ENCODE measurements at regions not wholly inside any gene's neighbourhood (a gene's known extent, or its start where the extent isn't known, plus 50 kb on each side); places are given as distances from the start of the nearest gene placed in this dataset.

- H3K9me3 ChIP-seq = no peaks in the 10 kb centered on the region
- Mint-ChIP-seq H3K36me3 (no peaks in the 10 kb centered on the region), H3K4me3 (no peak overlapping the region), H3K9me3 (peaks cover 9 to 20% (median 12%) of the 10 kb centered on the region in 3 donors), H3K4me1 (no peaks in the 10 kb centered on the region), H3K27me3 (no peaks in the 10 kb centered on the region), H3K27ac (no peak overlapping the region)
- H3K27me3 ChIP-seq (replicated peaks in 1 of 2; ENCODE audit: control insufficient read depth in 2 of 2, extremely low read depth in 1 of 2, insufficient read depth in 2 of 2, low read length in 1 of 2) = no peaks in the 10 kb centered on the region
- no peaks in the 10 kb centered on the region for H3K4me1 ChIP-seq (ENCODE audit: control insufficient read depth in 1 of 2, extremely low read depth in 1 of 2, insufficient read depth in 2 of 2, low read length in 2 of 2)
- ATAC-seq (replicated peaks in 1 of 4) (no peak), DNase-seq (no peak)
- CTCF ChIA-PET = no interaction called here
- no peak overlapping the region for H3K4me3 ChIP-seq (ENCODE audit: control insufficient read depth in 1 of 2, extremely low read depth in 1 of 2, low read length in 1 of 2)
- H3K27ac ChIP-seq (ENCODE audit: low read length) = no peak overlapping the region
- POLR2A ChIA-PET = no interaction called here
- H3K36me3 ChIP-seq (ENCODE audit: control insufficient read depth in 2 of 2, extremely low read depth in 1 of 2, insufficient read depth in 1 of 2, low read length in 1 of 2) = no peaks in the 10 kb centered on the region
These were observed 1033.5 kb upstream of the SLC10A2 start for GRCh38 chr13:104099750-104100149.

GRCh38 chr13:104098421-104098820 lies 1032.2 kb upstream of the SLC10A2 start:
- Mint-ChIP-seq H3K4me1 (no peaks in the 10 kb centered on the region), H3K27me3 (no peaks in the 10 kb centered on the region), H3K9me3 (peaks cover 9 to 15% (median 12%) of the 10 kb centered on the region in 3 donors), H3K27ac (no peak overlapping the region), H3K4me3 (no peak overlapping the region), H3K36me3 (no peaks in the 10 kb centered on the region)
- no peak for ATAC-seq (replicated peaks in 1 of 4)
- ChIA-PET CTCF (interaction anchor here in 1 of 2 donors (0.6 kb wide), 1 partner anchor 14 kb away, joined by 3 read pairs; no protein-coding TSS in a partner anchor), POLR2A (no interaction called here)
- Histone ChIP-seq H3K9me3 (no peaks in the 10 kb centered on the region), H3K4me3 (ENCODE audit: control insufficient read depth in 1 of 2, extremely low read depth in 1 of 2, low read length in 1 of 2) (no peak overlapping the region), H3K27me3 (replicated peaks in 1 of 2; ENCODE audit: control insufficient read depth in 2 of 2, extremely low read depth in 1 of 2, insufficient read depth in 2 of 2, low read length in 1 of 2) (no peaks in the 10 kb centered on the region), H3K4me1 (ENCODE audit: control insufficient read depth in 1 of 2, extremely low read depth in 1 of 2, insufficient read depth in 2 of 2, low read length in 2 of 2) (no peaks in the 10 kb centered on the region), H3K36me3 (ENCODE audit: control insufficient read depth in 2 of 2, extremely low read depth in 1 of 2, insufficient read depth in 1 of 2, low read length in 1 of 2) (no peaks in the 10 kb centered on the region), H3K27ac (ENCODE audit: low read length) (no peak overlapping the region)
- WGBS (ENCODE audit: insufficient coverage) = 86% methylated on average over 1 of the region's 4 CpGs
- DNase-seq = no peak

- ATAC-seq (replicated peaks in 1 of 4) = no peak
- 80% methylated on average over 1 of the region's 5 CpGs for WGBS (ENCODE audit: insufficient coverage)
- no peaks in the 10 kb centered on the region for H3K27me3 ChIP-seq (replicated peaks in 1 of 2; ENCODE audit: control insufficient read depth in 2 of 2, extremely low read depth in 1 of 2, insufficient read depth in 2 of 2, low read length in 1 of 2)
- Mint-ChIP-seq H3K9me3 (peaks cover 8 to 26% (median 12%) of the 10 kb centered on the region in 3 donors), H3K4me1 (no peaks in the 10 kb centered on the region), H3K36me3 (no peaks in the 10 kb centered on the region), H3K27me3 (no peaks in the 10 kb centered on the region), H3K4me3 (no peak overlapping the region), H3K27ac (no peak overlapping the region)
- no peak for DNase-seq
- H3K27ac ChIP-seq (ENCODE audit: low read length) = no peak overlapping the region
- peaks cover 2% of the 10 kb centered on the region for H3K9me3 ChIP-seq
- CTCF ChIA-PET = no interaction called here
- H3K4me1 ChIP-seq (ENCODE audit: control insufficient read depth in 1 of 2, extremely low read depth in 1 of 2, insufficient read depth in 2 of 2, low read length in 2 of 2) = no peaks in the 10 kb centered on the region
- H3K36me3 ChIP-seq (ENCODE audit: control insufficient read depth in 2 of 2, extremely low read depth in 1 of 2, insufficient read depth in 1 of 2, low read length in 1 of 2) = no peaks in the 10 kb centered on the region
- H3K4me3 ChIP-seq (ENCODE audit: control insufficient read depth in 1 of 2, extremely low read depth in 1 of 2, low read length in 1 of 2) = no peak overlapping the region
- POLR2A ChIA-PET = no interaction called here
These were observed 1020.5 kb upstream of the SLC10A2 start for GRCh38 chr13:104086759-104087158.

- Mint-ChIP-seq H3K4me1 (no peaks in the 10 kb centered on the region), H3K4me3 (no peak overlapping the region), H3K27ac (no peak overlapping the region), H3K36me3 (no peaks in the 10 kb centered on the region), H3K27me3 (no peaks in the 10 kb centered on the region), H3K9me3 (peaks cover 8 to 26% (median 12%) of the 10 kb centered on the region in 3 donors)
- Histone ChIP-seq H3K4me3 (ENCODE audit: control insufficient read depth in 1 of 2, extremely low read depth in 1 of 2, low read length in 1 of 2) (no peak overlapping the region), H3K27me3 (replicated peaks in 1 of 2; ENCODE audit: control insufficient read depth in 2 of 2, extremely low read depth in 1 of 2, insufficient read depth in 2 of 2, low read length in 1 of 2) (no peaks in the 10 kb centered on the region), H3K4me1 (ENCODE audit: control insufficient read depth in 1 of 2, extremely low read depth in 1 of 2, insufficient read depth in 2 of 2, low read length in 2 of 2) (no peaks in the 10 kb centered on the region), H3K27ac (ENCODE audit: low read length) (no peak overlapping the region), H3K36me3 (ENCODE audit: control insufficient read depth in 2 of 2, extremely low read depth in 1 of 2, insufficient read depth in 1 of 2, low read length in 1 of 2) (no peaks in the 10 kb centered on the region), H3K9me3 (peaks cover 2% of the 10 kb centered on the region)
- POLR2A ChIA-PET = no interaction called here
- WGBS (ENCODE audit: insufficient coverage) = no CpG with 5 or more reads among the region's 1 CpG
- DNase-seq = no peak
- CTCF ChIA-PET = no interaction called here
- no peak for ATAC-seq (replicated peaks in 1 of 4)
These were observed 1020.0 kb upstream of the SLC10A2 start for GRCh38 chr13:104086210-104086609.

- H3K27ac Mint-ChIP-seq = no peak overlapping the region
- no peak for DNase-seq
These were observed 1019.4 kb upstream of the SLC10A2 start for GRCh38 chr13:104085611-104086010.

GRCh38 chr13:104074326-104074725 lies 1008.1 kb upstream of the SLC10A2 start:
- no peaks in the 10 kb centered on the region for H3K4me1 ChIP-seq (ENCODE audit: control insufficient read depth in 1 of 2, extremely low read depth in 1 of 2, insufficient read depth in 2 of 2, low read length in 2 of 2)
- Mint-ChIP-seq H3K9me3 (peaks cover 0 to 19% (median 8%) of the 10 kb centered on the region in 3 donors), H3K36me3 (no peaks in the 10 kb centered on the region), H3K4me3 (no peak overlapping the region), H3K27me3 (no peaks in the 10 kb centered on the region), H3K4me1 (no peaks in the 10 kb centered on the region), H3K27ac (no peak overlapping the region)
- POLR2A ChIA-PET = no interaction called here
- CTCF ChIA-PET = no interaction called here
- no peak overlapping the region for H3K4me3 ChIP-seq (ENCODE audit: control insufficient read depth in 1 of 2, extremely low read depth in 1 of 2, low read length in 1 of 2)
- no peaks in the 10 kb centered on the region for H3K27me3 ChIP-seq (replicated peaks in 1 of 2; ENCODE audit: control insufficient read depth in 2 of 2, extremely low read depth in 1 of 2, insufficient read depth in 2 of 2, low read length in 1 of 2)
- DNase-seq (no peak), ATAC-seq (replicated peaks in 1 of 4) (no peak)
- WGBS (ENCODE audit: insufficient coverage) = no CpG with 5 or more reads among the region's 2 CpGs
- no peak overlapping the region for H3K27ac ChIP-seq (ENCODE audit: low read length)
- no peaks in the 10 kb centered on the region for H3K9me3 ChIP-seq
- no peaks in the 10 kb centered on the region for H3K36me3 ChIP-seq (ENCODE audit: control insufficient read depth in 2 of 2, extremely low read depth in 1 of 2, insufficient read depth in 1 of 2, low read length in 1 of 2)

More at GRCh38 chr13:104085611-104086010, 1019.4 kb upstream of the SLC10A2 start:
- Mint-ChIP-seq H3K4me3 (no peak overlapping the region), H3K9me3 (peaks cover 8 to 23% (median 12%) of the 10 kb centered on the region in 3 donors), H3K4me1 (no peaks in the 10 kb centered on the region), H3K27me3 (no peaks in the 10 kb centered on the region), H3K36me3 (no peaks in the 10 kb centered on the region)
- no peak overlapping the region for H3K27ac ChIP-seq (ENCODE audit: low read length)
- no peaks in the 10 kb centered on the region for H3K4me1 ChIP-seq (ENCODE audit: control insufficient read depth in 1 of 2, extremely low read depth in 1 of 2, insufficient read depth in 2 of 2, low read length in 2 of 2)
- CTCF ChIA-PET = no interaction called here
- H3K27me3 ChIP-seq (replicated peaks in 1 of 2; ENCODE audit: control insufficient read depth in 2 of 2, extremely low read depth in 1 of 2, insufficient read depth in 2 of 2, low read length in 1 of 2) = no peaks in the 10 kb centered on the region
- WGBS (ENCODE audit: insufficient coverage) = no CpG with 5 or more reads among the region's 4 CpGs
- ATAC-seq (replicated peaks in 1 of 4) = no peak
- H3K4me3 ChIP-seq (ENCODE audit: control insufficient read depth in 1 of 2, extremely low read depth in 1 of 2, low read length in 1 of 2) = no peak overlapping the region
- peaks cover 2% of the 10 kb centered on the region for H3K9me3 ChIP-seq
- H3K36me3 ChIP-seq (ENCODE audit: control insufficient read depth in 2 of 2, extremely low read depth in 1 of 2, insufficient read depth in 1 of 2, low read length in 1 of 2) = no peaks in the 10 kb centered on the region
- POLR2A ChIA-PET = no interaction called here

GRCh38 chr13:104071806-104072205 lies 1005.6 kb upstream of the SLC10A2 start:
- no peak for ATAC-seq (replicated peaks in 1 of 4)
- POLR2A ChIA-PET = no interaction called here
- Histone ChIP-seq H3K4me1 (ENCODE audit: control insufficient read depth in 1 of 2, extremely low read depth in 1 of 2, insufficient read depth in 2 of 2, low read length in 2 of 2) (no peaks in the 10 kb centered on the region), H3K27me3 (replicated peaks in 1 of 2; ENCODE audit: control insufficient read depth in 2 of 2, extremely low read depth in 1 of 2, insufficient read depth in 2 of 2, low read length in 1 of 2) (no peaks in the 10 kb centered on the region), H3K36me3 (ENCODE audit: control insufficient read depth in 2 of 2, extremely low read depth in 1 of 2, insufficient read depth in 1 of 2, low read length in 1 of 2) (no peaks in the 10 kb centered on the region), H3K4me3 (ENCODE audit: control insufficient read depth in 1 of 2, extremely low read depth in 1 of 2, low read length in 1 of 2) (no peak overlapping the region), H3K27ac (ENCODE audit: low read length) (no peak overlapping the region), H3K9me3 (no peaks in the 10 kb centered on the region)
- Mint-ChIP-seq H3K4me1 (no peaks in the 10 kb centered on the region), H3K27ac (no peak overlapping the region), H3K4me3 (no peak overlapping the region), H3K36me3 (no peaks in the 10 kb centered on the region), H3K9me3 (peaks cover 0 to 12% (median 2%) of the 10 kb centered on the region in 3 donors), H3K27me3 (no peaks in the 10 kb centered on the region)
- no peak for DNase-seq
- WGBS (ENCODE audit: insufficient coverage) = no CpG with 5 or more reads among the region's 2 CpGs
- CTCF ChIA-PET = no interaction called here
